GM21526 (cell line): ENCODE measurements at regions not wholly inside any gene's neighbourhood (a gene's known extent, or its start where the extent isn't known, plus 50 kb on each side); places are given as distances from the start of the nearest gene placed in this dataset.

Experiments used
- ATAC-seq: cut with Tn5 transposase; IDR thresholded peaks from one replicate; pipeline ENCODE4 v1.9.1; 2021; ENCODE audit warnings: moderate library complexity; ENCODE audit not compliant: unreplicated experiment, low FRiP score

GRCh38 chr5:124060011-124060410 is 548.0 kb downstream of the CSNK1G3 start:
- no peak for ATAC-seq

GRCh38 chr5:124059200-124059599 is 547.2 kb downstream of the CSNK1G3 start:
- ATAC-seq, result no peak

GRCh38 chr5:124057724-124058231 is 545.8 kb downstream of the CSNK1G3 start:
- ATAC-seq, result no peak

DNA sequence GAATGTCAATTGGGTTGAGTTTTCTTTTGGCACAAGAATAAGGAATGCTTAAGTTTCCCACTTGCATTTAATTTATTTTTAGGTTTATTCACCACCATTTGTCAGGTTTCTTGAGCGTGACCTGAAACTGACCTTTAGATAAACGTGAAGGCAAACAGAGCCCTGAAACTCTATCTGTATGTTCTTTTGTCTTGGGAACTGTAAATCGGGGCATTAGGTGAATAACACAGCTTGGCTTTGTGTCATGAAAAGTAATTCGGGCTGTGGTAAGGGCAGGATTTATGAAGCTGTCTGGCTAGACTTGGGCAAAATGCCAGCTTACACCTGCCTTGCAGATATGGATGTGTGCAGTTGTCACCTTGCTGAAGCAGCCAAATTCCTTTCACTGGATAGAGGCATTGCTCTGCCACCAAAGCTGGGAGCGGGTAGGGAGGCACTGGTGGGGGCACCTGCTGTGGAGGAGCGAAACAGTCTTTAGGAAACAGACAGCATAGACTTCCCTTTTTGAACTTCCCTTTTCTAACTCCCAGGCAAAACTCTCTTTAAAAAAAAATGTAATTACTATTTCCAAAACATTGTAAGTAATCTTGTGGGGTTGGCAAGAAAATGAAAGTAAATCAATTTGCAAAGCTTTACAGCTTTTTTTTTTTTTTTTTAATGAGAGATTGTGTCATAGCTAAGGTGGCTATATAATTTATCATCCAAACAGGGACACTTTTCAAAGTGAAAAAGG is 545.2 kb downstream of the CSNK1G3 start:
- ATAC-seq, result peak; percentile 49

DNA sequence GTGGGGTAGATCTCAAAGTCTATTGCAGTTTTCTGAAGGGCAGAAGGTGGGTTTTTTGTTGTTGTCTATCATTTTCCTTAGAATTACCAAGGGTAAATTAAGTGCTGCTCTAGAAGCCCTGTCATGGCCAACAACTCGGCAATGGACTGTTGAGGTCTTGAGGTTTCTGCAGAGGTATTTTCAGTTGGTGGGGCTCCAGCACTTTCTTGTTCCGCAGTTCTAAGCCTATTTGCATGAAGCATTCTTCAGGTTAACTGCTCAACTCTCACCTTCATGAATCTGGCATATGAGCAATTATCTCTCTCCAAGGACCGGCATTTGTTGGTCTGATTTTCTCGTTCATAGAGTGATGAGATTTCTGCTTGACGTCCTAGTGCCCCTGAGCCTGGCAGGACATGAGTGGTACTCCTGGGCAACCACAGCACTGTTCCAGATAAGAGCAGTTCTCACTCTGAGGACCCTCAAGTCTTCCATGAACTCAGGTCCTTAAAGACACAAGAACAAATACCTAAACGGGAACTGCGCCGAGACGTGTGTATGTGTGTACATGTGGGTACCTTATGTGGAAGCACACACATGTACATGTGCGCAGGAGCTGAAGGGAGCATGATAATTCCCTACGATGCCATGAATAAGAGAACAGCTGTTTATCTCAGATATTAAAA is 544.5 kb downstream of the CSNK1G3 start:
- peak; percentile 79 for ATAC-seq

DNA sequence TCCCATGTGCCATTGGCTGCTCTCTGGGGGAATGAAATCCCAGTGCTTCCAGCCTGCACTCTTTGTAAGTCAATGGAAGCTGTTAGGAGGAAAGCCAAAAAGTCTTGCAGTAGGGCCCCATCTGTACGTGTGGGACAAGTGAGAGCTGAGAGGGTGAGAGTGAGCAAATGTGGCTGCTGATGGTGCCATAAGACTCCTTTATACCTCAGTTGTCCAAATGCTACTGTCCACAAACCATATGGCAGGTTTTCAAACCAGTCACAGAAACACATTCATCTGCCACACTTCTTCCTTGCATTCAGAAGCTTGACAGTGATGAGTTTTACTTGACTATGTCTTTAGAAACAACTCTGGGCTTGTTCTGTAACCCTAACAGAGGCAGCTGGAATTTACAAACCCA is 543.8 kb downstream of the CSNK1G3 start:
- no peak for ATAC-seq

DNA sequence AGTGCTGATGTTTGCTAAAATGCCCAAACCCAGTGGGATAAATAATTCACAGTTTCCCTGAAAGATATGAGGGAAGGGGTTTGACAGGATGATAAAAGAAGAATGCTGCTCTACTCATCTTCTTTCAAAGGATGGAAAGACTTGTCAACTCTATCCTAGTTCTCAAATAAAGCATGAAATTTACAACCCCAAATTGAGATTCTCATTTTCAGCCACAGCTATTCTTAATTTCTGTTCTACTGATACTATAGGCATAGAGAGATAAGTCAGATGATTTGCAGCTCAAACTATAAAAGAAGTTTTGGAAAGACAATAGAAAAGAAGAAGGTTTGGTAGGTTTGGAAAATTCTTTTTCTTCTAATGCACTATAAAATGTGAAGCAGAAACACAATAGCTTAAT is 542.6 kb downstream of the CSNK1G3 start:
- ATAC-seq, result peak; percentile 47

DNA sequence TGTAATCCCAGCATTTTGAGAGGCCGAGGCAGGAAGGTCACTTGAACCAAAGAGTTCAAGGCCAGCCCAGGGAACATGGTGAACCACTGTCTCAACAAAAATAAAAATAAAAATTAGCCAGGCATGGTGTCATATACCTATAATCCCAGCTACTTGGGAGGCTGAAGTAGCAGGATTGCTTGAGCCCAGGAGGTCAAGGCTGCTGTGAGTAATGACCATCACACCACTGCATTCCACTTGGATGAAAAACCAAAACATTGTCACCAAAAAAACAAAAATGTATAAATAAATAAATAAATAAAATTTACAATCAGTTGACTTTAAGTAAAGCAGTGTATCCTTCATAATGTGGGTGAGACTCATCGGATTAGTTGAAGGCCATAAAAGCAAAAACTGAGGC is 541.4 kb downstream of the CSNK1G3 start:
- no peak for ATAC-seq

DNA sequence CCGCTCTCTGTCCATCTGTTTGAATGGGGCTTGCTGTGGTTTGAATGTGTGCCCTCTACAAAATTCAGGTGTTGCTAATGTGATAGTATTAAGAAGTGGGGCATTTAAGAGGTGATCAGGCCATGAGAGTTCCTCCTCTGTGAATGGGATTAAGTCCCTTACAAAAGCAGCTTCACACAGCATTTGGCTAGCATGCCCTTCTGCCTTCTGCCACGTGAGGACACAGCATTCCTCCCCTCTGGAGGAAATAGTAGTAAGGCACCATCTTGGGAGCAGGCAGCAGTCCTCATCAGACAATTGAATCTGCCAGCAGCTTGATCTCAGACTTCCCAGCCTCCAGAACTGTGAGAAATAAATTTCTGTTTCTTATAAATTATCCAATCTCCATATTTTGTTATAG is 540.2 kb downstream of the CSNK1G3 start:
- no peak for ATAC-seq

DNA sequence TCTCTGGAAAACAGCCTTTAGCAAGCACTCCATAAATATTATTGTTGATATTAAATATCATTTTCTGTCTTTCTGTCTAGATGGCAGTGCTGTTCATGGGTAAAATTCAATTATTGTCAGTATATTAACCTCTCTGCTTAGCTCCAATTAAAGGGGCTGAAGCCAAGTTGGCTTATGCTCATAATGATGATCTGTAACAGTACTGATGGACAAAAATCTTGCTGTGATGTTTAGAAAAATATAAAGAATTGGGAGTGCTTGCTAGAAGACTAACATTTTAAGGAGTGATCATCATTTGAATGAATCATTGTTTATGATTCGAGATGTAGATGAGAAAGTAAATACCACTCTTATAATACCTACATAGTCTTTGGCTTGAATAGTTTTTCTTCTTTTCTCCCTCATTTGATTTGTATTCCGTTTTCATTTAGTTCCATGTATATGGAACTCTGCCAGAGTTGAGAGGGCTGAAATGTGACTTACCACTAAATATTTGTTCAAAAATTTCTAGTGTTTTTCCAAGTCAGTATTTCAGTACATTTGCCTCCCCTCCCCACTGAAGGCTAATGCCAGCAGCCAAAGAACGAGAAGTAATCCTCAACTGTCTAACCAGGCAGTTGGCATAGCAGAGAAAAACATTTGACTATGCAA is 538.3 kb downstream of the CSNK1G3 start:
- no peak for ATAC-seq

DNA sequence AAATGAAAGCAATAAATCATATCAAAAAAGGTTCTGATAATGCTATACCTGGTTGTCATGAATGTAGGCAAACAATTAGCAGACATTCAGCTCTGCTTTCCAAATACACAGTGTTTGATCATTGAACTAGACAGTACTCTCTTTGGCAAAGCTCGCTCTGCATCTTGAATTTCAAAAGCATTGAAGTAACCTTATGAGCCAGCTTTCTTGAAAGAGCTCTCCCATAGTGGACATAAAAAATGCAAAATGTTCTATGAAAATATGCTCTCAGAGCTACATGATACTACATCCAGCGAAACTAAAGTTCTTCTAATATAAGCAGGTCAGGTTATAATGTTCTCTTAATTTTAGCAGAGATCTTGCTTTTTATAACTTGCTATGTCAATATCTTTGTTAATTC is 533.4 kb downstream of the CSNK1G3 start:
- no peak for ATAC-seq

DNA sequence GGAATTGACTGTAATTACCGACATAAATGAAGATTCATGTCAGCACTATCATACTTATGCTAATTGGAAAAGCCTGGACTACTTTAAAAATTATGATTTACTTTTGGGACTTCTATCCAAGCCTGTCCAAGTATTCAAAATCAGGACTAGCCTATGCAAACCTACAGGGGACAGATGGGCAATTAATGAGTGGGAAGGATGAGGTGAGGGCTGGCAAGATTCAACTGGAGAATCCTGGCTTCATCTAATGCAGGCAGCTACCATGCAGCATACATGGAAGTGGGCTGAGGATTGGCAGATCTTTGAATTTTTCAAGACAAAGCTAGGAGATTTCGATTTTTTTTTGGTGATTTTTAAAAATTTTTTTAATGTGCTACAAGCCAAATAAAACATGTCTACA is 532.6 kb downstream of the CSNK1G3 start:
- ATAC-seq, result no peak

- no peak for ATAC-seq
Observed at GRCh38 chr5:124043456-124043855, 531.5 kb downstream of the CSNK1G3 start.

- no peak for ATAC-seq
Observed at GRCh38 chr5:124040799-124041198, 528.8 kb downstream of the CSNK1G3 start.

DNA sequence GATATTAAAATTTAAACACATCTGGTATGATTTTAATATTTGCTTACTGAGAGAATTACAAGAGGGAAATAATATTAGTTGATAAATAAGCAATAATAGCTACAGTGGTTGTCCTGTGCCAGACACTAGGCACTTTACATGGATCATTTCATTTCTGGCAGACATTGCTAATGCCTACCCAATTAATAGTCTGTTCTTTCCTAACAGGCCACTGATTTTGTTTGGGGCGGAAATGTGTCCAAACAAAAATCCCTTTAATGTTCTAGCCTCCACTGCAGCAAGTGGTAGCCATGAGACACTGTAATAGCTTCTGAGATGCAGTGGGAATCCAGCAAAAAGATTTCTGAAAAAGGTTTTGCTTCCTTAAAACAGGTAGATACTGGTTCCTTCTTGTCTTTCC is 527.4 kb downstream of the CSNK1G3 start:
- ATAC-seq, result no peak

- no peak for ATAC-seq
Observed at GRCh38 chr5:124036786-124037185, 524.8 kb downstream of the CSNK1G3 start.

GRCh38 chr5:124034963-124035362 is 523.0 kb downstream of the CSNK1G3 start:
- ATAC-seq, result peak; percentile 98

- no peak for ATAC-seq
Observed at GRCh38 chr5:124034083-124034700, 522.2 kb downstream of the CSNK1G3 start.

DNA sequence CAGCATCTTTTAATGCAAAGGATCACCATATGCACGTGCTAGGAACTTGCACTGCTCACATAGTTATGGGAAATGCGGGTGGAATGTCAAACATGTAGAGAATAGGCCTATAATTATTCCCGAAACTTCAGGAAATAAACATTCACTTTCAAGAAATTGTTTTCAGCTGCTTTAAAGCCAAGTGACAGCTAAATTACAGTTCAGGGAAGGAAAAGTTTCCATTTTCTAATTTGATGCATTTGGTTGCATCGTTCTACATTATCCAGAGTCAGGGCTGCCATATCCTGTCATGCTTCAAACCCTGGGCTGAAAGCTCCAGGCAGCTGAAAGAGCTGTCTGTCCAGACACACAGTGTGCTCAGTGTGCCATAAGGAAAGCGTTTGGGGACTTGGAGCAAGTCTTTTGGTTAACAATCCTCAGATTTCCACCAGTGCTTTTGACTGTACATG is 518.1 kb downstream of the CSNK1G3 start:
- no peak for ATAC-seq

GRCh38 chr5:124027441-124027840 is 515.5 kb downstream of the CSNK1G3 start:
- no peak for ATAC-seq

DNA sequence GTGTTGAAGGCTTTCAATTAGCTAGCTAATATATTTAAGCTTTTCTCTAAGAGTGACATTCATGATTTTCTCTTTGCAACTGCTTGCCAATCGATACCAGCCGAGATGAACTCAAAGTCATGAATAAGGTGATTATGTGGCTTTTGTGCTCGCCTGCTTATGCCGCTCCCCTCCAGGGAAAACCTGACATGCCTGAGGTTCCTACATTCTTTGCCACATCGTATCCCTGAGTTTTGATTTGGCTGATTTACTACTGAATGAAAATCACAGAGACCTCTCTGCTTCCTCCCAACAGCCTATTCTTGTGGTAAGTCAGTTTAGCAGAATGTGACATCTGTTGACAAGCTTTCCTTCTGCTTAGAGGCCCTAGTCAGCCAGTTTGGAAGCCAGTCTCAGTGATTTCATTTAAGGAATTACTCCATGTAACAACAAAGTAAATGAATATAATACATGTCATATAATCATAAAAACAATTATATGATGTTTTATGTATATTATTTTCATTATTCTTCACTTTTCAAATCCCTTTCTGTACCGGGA is 513.4 kb downstream of the CSNK1G3 start:
- no peak for ATAC-seq
